NCI-H2196 treated with DMSO at 0.1 percent for 48 hours (cell line): ENCODE measurements at regions not wholly inside any gene's neighbourhood (a gene's known extent, or its start where the extent isn't known, plus 50 kb on each side); places are given as distances from the start of the nearest gene placed in this dataset.
A peak's percentile ranks its signal among the peaks of the same experiment; 100 is the strongest.

ENCODE experiments used
- DNase-seq: peaks from one replicate; lab custom pipeline; 2025; ENCODE audit not compliant: unreplicated experiment; lab: John Stamatoyannopoulos, UW

GRCh38 chr11:42257534-42257933, 798.1 kb upstream of the LRRC4C start:
- DNase-seq, result no peak

GRCh38 chr11:42265072-42265471, 805.6 kb upstream of the LRRC4C start:
- no peak for DNase-seq

GRCh38 chr11:42271306-42271705, 811.9 kb upstream of the LRRC4C start:
- no peak for DNase-seq

- no peak for DNase-seq
Measured at GRCh38 chr11:42273977-42274376, 814.5 kb upstream of the LRRC4C start.

- no peak for DNase-seq
Measured at GRCh38 chr11:42296910-42297309, 837.5 kb upstream of the LRRC4C start.

GRCh38 chr11:42299780-42300179, 840.3 kb upstream of the LRRC4C start:
- no peak for DNase-seq

GRCh38 chr11:42301777-42302176, 842.3 kb upstream of the LRRC4C start:
- no peak for DNase-seq

- DNase-seq, result no peak
Measured at GRCh38 chr11:42311514-42311913, 852.1 kb upstream of the LRRC4C start.

GRCh38 chr11:42311944-42312343, 852.5 kb upstream of the LRRC4C start:
- DNase-seq, result no peak

- no peak for DNase-seq
Measured at GRCh38 chr11:42315267-42315666, 855.8 kb upstream of the LRRC4C start.

- no peak for DNase-seq
Measured at GRCh38 chr11:42315846-42316245, 856.4 kb upstream of the LRRC4C start.

- no peak for DNase-seq
Measured at GRCh38 chr11:42319921-42320320, 860.5 kb upstream of the LRRC4C start.

GRCh38 chr11:42329929-42330565, 870.6 kb upstream of the LRRC4C start:
- no peak for DNase-seq

GRCh38 chr11:42337786-42338455, 878.5 kb upstream of the LRRC4C start:
- no peak for DNase-seq

- DNase-seq, result no peak
Measured at GRCh38 chr11:42344204-42344792, 884.8 kb upstream of the LRRC4C start.

- DNase-seq, result no peak
Measured at GRCh38 chr11:42345933-42346332, 886.5 kb upstream of the LRRC4C start.

- DNase-seq, result no peak
Measured at GRCh38 chr11:42363701-42364100, 904.2 kb upstream of the LRRC4C start.

GRCh38 chr11:42390116-42390515, 921.7 kb upstream of the API5 start:
- no peak for DNase-seq

- DNase-seq, result no peak
Measured at GRCh38 chr11:42397483-42397882, 914.3 kb upstream of the API5 start.

GRCh38 chr11:42407341-42407740, 904.5 kb upstream of the API5 start:
- peak; percentile 1 for DNase-seq

- DNase-seq, result no peak
Measured at GRCh38 chr11:42410251-42410955, 901.4 kb upstream of the API5 start.

GRCh38 chr11:42412590-42412989, 899.2 kb upstream of the API5 start:
- DNase-seq, result no peak
